GM10248 (cell line): ENCODE measurements at regions not wholly inside any gene's neighbourhood (a gene's known extent, or its start where the extent isn't known, plus 50 kb on each side); places are given as distances from the start of the nearest gene placed in this dataset.

Experiments used
- CTCF ChIA-PET: fragments of 300-600 bp; sonication (Branson Sonifier 250); formaldehyde crosslinking; extraction: SDS; loops from one replicate; lab custom pipeline; 2021; ENCODE audit warnings: antibody characterized with exemption; lab: Yijun Ruan, JAX
- POLR2A ChIA-PET: fragments of 350-650 bp; sonication (Branson Sonifier 250); formaldehyde crosslinking; extraction: SDS; loops from one replicate; lab custom pipeline; 2020; ENCODE audit warnings: antibody characterized with exemption; lab: Yijun Ruan, JAX
- DNase-seq: peaks from one replicate; pipeline ENCODE4 v3.0.0; 2012; ENCODE audit errors: extremely low spot score
- CTCF ChIP-seq: IDR thresholded peaks from 2 replicates; pipeline ENCODE4 v1.5.1; 2012; ENCODE audit warnings: mild to moderate bottlenecking, low read depth; ENCODE audit errors: extremely low read depth, missing control alignments, control extremely low read depth

GRCh38 chr2:237150186-237150585, 64.5 kb downstream of the COPS8 start:
- DNase-seq = no peak
- POLR2A ChIA-PET = no interaction called here
- CTCF ChIA-PET = no interaction called here
- no peak for TF ChIP-seq CTCF

GRCh38 chr2:237150831-237151375, 65.2 kb downstream of the COPS8 start:
- CTCF ChIA-PET = interaction anchor here (1.5 kb wide), 1 partner anchor 325 kb away, joined by 6 read pairs; no protein-coding TSS in a partner anchor
- TF ChIP-seq CTCF = no peak
- POLR2A ChIA-PET = no interaction called here
- DNase-seq = no peak

- DNase-seq = no peak
- ChIA-PET POLR2A (no interaction called here), CTCF (no interaction called here)
- TF ChIP-seq CTCF = no peak
These were observed 66.7 kb downstream of the COPS8 start for GRCh38 chr2:237152361-237152760.

GRCh38 chr2:237153181-237153580, 67.5 kb downstream of the COPS8 start:
- TF ChIP-seq CTCF = no peak
- ChIA-PET POLR2A (no interaction called here), CTCF (interaction anchor here (1.4 kb wide), 1 partner anchor 360 kb away, joined by 4 read pairs; no protein-coding TSS in a partner anchor)
- no peak for DNase-seq

GRCh38 chr2:237154082-237154638, 68.5 kb downstream of the COPS8 start:
- CTCF ChIA-PET = interaction anchor here (1.1 to 1.8 kb wide), 4 partner anchors 257 to 418 kb away, joined by 3 to 14 read pairs (median 4); no protein-coding TSS in a partner anchor
- peak; percentile 64 for DNase-seq
- peak; percentile 48 for TF ChIP-seq CTCF
- POLR2A ChIA-PET = no interaction called here

- no peak for TF ChIP-seq CTCF
- DNase-seq = peak; percentile 46
- POLR2A ChIA-PET = no interaction called here
- CTCF ChIA-PET = interaction anchor here (1.1 to 1.8 kb wide), 3 partner anchors 256 to 417 kb away, joined by 3 to 14 read pairs (median 4); no protein-coding TSS in a partner anchor
These were observed 69.5 kb downstream of the COPS8 start for GRCh38 chr2:237154884-237155851.
